HepG2 (cell line): ENCODE measurements at regions not wholly inside any gene's neighbourhood (a gene's known extent, or its start where the extent isn't known, plus 50 kb on each side); places are given as distances from the start of the nearest gene placed in this dataset.

ENCODE experiments used
- ATAC-seq: fragments of 200-7000 bp; cut with Tn5 transposase; 3 replicates; pipeline ENCODE4 v1.9.1; 2020; ENCODE audit warnings: mild to moderate bottlenecking, moderate library complexity
- BruUV-seq: library from RNA; stranded (reverse); fragments of 400-500 nt; replicated peaks from 2 replicates; lab custom pipeline; 2021; lab: Mats Ljungman, UMichigan
- CTCF ChIA-PET: fragments of 300-600 bp; formaldehyde crosslinking; extraction: SDS; loops from one replicate; lab custom pipeline; 2021; ENCODE audit warnings: low total read pairs, inconsistent platforms, low intra/inter-chr PET ratio; lab: Yijun Ruan, JAX
- POLR2A ChIA-PET: fragments of 350-600 bp; sonication (Branson Sonifier 250); formaldehyde crosslinking; loops from one replicate; lab custom pipeline; 2020; ENCODE audit warnings: antibody characterized with exemption, inconsistent platforms; lab: Yijun Ruan, JAX
- DNase-seq: peaks from one replicate; pipeline ENCODE4 v3.0.0-alpha.2; 2015; ENCODE audit warnings: low spot score
- FAIRE-seq: peaks from 3 replicates; lab custom pipeline; 2011; peaks lifted over from hg19 to GRCh38; lab: Jason Lieb, UNC
- H2AFZ ChIP-seq: one replicate; pipeline ENCODE4 v1.6.1; 2011; ENCODE audit warnings: low read length, inconsistent platforms
- H3K27ac ChIP-seq: fragments of 300-600 bp; 3 replicates; pipeline ENCODE4 v1.8.0; 2011; ENCODE audit warnings: mixed run types, mild to moderate bottlenecking, mixed read lengths, low read length, inconsistent platforms; ENCODE audit not compliant: insufficient read depth; ENCODE audit errors: extremely low read length
- H3K27me3 ChIP-seq, 2 experiments: fragments of 200-600 bp in 1 of 2; 2 replicates in 1 of 2; 3 replicates in 1 of 2; pipeline versions ENCODE4 v1.6.0 to v1.8.0; 2011; ENCODE audit warnings: low read length in 2 of 2, mild to moderate bottlenecking in 2 of 2, moderate library complexity in 2 of 2, inconsistent platforms in 1 of 2; ENCODE audit not compliant: insufficient read depth in 2 of 2, control insufficient read depth in 1 of 2
- H3K36me3 ChIP-seq, 2 experiments: fragments of 200-600 bp in 1 of 2; replicated peaks in 1 of 2; 2 replicates in 1 of 2; 3 replicates in 1 of 2; pipeline versions ENCODE4 v1.5.1 to v1.8.0; 2011; ENCODE audit warnings: low read length in 2 of 2, inconsistent platforms in 1 of 2; ENCODE audit not compliant: insufficient read depth in 2 of 2, control insufficient read depth in 1 of 2
- H3K4me1 ChIP-seq: 2 replicates; pipeline ENCODE4 v1.5.1; 2012; ENCODE audit warnings: low read length, inconsistent platforms; ENCODE audit not compliant: insufficient read depth
- H3K4me2 ChIP-seq: 2 replicates; pipeline ENCODE4 v1.6.0; 2011; ENCODE audit warnings: low read depth, low read length, inconsistent platforms
- H3K4me3 ChIP-seq, 3 experiments: fragments of 200-600 bp in 1 of 3; sonication (generic), shearing (Covaris generic) in 1 of 3; replicated peaks in 1 of 3; 2 replicates each; pipeline ENCODE4 v1.5.1; 2011 to 2016; ENCODE audit warnings: low read length in 3 of 3, inconsistent platforms in 2 of 3, low read depth in 2 of 3, mild to moderate bottlenecking in 2 of 3, control low read depth in 1 of 3, mixed read lengths in 1 of 3; ENCODE audit not compliant: insufficient read depth in 1 of 3
- H3K79me2 ChIP-seq: one replicate; pipeline ENCODE4 v1.6.1; 2011; ENCODE audit warnings: low read length, inconsistent platforms; ENCODE audit not compliant: insufficient read depth
- H3K9ac ChIP-seq: 2 replicates; pipeline ENCODE4 v1.6.0; 2011; ENCODE audit warnings: mild to moderate bottlenecking, low read depth, low read length, inconsistent platforms; ENCODE audit not compliant: insufficient read depth
- H3K9me3 ChIP-seq: 2 replicates; pipeline ENCODE4 v1.5.1; 2012; ENCODE audit warnings: mild to moderate bottlenecking, low read length
- H4K20me1 ChIP-seq: 2 replicates; pipeline ENCODE4 v1.6.0; 2011; ENCODE audit warnings: inconsistent platforms, mild to moderate bottlenecking, low read length, moderate library complexity; ENCODE audit not compliant: insufficient read depth
- FIP1L1 ChIP-seq: fragments of 200-400 bp; formaldehyde crosslinking; IDR thresholded peaks from 2 replicates; pipeline ENCODE4 v1.6.1; 2018; ENCODE audit warnings: low read depth, mild to moderate bottlenecking, low read length, moderate library complexity, borderline replicate concordance; ENCODE audit not compliant: insufficient read depth
- FOXA3 ChIP-seq: IDR thresholded peaks from 2 replicates; pipeline ENCODE4 v1.6.1; 2016; ENCODE audit warnings: missing genetic modification reagents, missing compliant biosample characterization
- KDM3A ChIP-seq: IDR thresholded peaks from 2 replicates; pipeline ENCODE4 v1.6.1; 2018; ENCODE audit warnings: low read depth, missing compliant biosample characterization
- KLF15 ChIP-seq: sonication (generic); formaldehyde crosslinking; IDR thresholded peaks from 2 replicates; pipeline ENCODE4 v1.8.1; 2023; ENCODE audit warnings: borderline replicate concordance, mild to moderate bottlenecking, inconsistent platforms, missing genetic modification reagents, mixed read lengths
- POLR2G ChIP-seq: fragments of 200-400 bp; formaldehyde crosslinking; IDR thresholded peaks from 2 replicates; pipeline ENCODE4 v1.6.1; 2018; ENCODE audit warnings: mild to moderate bottlenecking, low read depth, low read length, moderate library complexity
- ZFP90 ChIP-seq: sonication (generic); formaldehyde crosslinking; IDR thresholded peaks from 2 replicates; pipeline ENCODE4 v1.8.0; 2022; ENCODE audit warnings: missing genetic modification reagents, mild to moderate bottlenecking, inconsistent platforms, borderline replicate concordance
- ZNF232 ChIP-seq: sonication (generic); formaldehyde crosslinking; IDR thresholded peaks from 2 replicates; pipeline ENCODE4 v1.4.0; 2020; ENCODE audit warnings: missing genetic modification reagents, borderline replicate concordance
- ZNF383 ChIP-seq: sonication (generic); formaldehyde crosslinking; IDR thresholded peaks from 2 replicates; pipeline ENCODE4 v1.4.0; 2020; ENCODE audit warnings: missing genetic modification reagents, mild to moderate bottlenecking, borderline replicate concordance
- ZNF430 ChIP-seq: sonication (generic); formaldehyde crosslinking; IDR thresholded peaks from 2 replicates; pipeline ENCODE4 v1.9.0; 2021; ENCODE audit warnings: mild to moderate bottlenecking, missing genetic modification reagents
- WGBS: methylation state at CpG from one replicate; pipeline ENCODE4 v1.1.6; 2017; ENCODE audit warnings: low lambda C conversion rate; 5-methylcytosine and 5-hydroxymethylcytosine counted together
- in situ Hi-C: cut with HindIII; loops from 2 replicates; pipeline ENCODE4 v1.10.0; 2017; ENCODE audit warnings: low pct_unique_long_range_greater_than_20kb; ENCODE audit not compliant: extremely low pct_ligation_motif_present
- intact Hi-C: fragments of 100-400 bp; cut with micrococcal nuclease; formaldehyde crosslinking; loops from one replicate; pipeline ENCODE4 v1.10.0; 2022; ENCODE audit not compliant: unreplicated experiment
- TF ChIP-seq, protein P1 (sequence below): sonication (generic); formaldehyde crosslinking; IDR thresholded peaks from 2 replicates; pipeline ENCODE4 v1.4.0; 2020; ENCODE audit warnings: missing genetic modification reagents
- TF ChIP-seq, protein P2 (sequence below), 2 experiments: sonication (generic) in 1 of 2; formaldehyde crosslinking in 1 of 2; IDR thresholded peaks; 2 replicates each; pipeline versions ENCODE4 v1.4.0 to v1.6.1; 2018 to 2020; ENCODE audit warnings: missing genetic modification reagents in 2 of 2, borderline replicate concordance in 1 of 2, low read depth in 1 of 2, mild to moderate bottlenecking in 1 of 2, missing biosample characterization in 1 of 2
- TF ChIP-seq, protein P3 (sequence below): sonication (generic); formaldehyde crosslinking; IDR thresholded peaks from 2 replicates; pipeline ENCODE4 v1.4.0; 2020; ENCODE audit warnings: mild to moderate bottlenecking, missing genetic modification reagents
- TF ChIP-seq, protein P4 (sequence below): sonication (generic); formaldehyde crosslinking; IDR thresholded peaks from 2 replicates; pipeline ENCODE4 v1.5.1; 2020; ENCODE audit warnings: missing genetic modification reagents, mild to moderate bottlenecking, borderline replicate concordance

DNA sequence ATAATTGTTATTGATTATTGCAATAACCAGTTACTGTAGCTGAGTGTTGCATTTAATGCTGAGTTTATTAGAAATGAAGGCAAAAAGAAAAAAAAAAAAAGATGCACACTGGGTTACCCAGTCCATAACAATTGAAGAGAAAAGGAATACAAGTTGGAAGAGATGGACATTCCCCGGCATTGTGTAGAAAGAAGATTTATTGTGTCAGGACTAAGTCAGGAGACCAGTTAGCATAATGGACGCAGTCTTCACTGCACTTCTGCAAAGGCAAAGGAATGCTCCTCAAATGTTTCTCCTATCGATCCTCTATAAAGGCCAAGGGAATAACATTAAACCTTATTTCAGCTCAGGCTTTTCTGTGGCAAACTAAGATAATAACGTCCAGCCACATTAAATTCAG, 157.8 kb downstream of the INSIG2 start (continued):
- TF ChIP-seq, protein P1, sequence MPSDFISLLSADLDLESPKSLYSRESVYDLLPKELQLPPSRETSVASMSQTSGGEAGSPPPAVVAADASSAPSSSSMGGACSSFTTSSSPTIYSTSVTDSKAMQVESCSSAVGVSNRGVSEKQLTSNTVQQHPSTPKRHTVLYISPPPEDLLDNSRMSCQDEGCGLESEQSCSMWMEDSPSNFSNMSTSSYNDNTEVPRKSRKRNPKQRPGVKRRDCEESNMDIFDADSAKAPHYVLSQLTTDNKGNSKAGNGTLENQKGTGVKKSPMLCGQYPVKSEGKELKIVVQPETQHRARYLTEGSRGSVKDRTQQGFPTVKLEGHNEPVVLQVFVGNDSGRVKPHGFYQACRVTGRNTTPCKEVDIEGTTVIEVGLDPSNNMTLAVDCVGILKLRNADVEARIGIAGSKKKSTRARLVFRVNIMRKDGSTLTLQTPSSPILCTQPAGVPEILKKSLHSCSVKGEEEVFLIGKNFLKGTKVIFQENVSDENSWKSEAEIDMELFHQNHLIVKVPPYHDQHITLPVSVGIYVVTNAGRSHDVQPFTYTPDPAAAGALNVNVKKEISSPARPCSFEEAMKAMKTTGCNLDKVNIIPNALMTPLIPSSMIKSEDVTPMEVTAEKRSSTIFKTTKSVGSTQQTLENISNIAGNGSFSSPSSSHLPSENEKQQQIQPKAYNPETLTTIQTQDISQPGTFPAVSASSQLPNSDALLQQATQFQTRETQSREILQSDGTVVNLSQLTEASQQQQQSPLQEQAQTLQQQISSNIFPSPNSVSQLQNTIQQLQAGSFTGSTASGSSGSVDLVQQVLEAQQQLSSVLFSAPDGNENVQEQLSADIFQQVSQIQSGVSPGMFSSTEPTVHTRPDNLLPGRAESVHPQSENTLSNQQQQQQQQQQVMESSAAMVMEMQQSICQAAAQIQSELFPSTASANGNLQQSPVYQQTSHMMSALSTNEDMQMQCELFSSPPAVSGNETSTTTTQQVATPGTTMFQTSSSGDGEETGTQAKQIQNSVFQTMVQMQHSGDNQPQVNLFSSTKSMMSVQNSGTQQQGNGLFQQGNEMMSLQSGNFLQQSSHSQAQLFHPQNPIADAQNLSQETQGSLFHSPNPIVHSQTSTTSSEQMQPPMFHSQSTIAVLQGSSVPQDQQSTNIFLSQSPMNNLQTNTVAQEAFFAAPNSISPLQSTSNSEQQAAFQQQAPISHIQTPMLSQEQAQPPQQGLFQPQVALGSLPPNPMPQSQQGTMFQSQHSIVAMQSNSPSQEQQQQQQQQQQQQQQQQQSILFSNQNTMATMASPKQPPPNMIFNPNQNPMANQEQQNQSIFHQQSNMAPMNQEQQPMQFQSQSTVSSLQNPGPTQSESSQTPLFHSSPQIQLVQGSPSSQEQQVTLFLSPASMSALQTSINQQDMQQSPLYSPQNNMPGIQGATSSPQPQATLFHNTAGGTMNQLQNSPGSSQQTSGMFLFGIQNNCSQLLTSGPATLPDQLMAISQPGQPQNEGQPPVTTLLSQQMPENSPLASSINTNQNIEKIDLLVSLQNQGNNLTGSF: no peak
- TF ChIP-seq, all 625 proteins: peak for 0

DNA sequence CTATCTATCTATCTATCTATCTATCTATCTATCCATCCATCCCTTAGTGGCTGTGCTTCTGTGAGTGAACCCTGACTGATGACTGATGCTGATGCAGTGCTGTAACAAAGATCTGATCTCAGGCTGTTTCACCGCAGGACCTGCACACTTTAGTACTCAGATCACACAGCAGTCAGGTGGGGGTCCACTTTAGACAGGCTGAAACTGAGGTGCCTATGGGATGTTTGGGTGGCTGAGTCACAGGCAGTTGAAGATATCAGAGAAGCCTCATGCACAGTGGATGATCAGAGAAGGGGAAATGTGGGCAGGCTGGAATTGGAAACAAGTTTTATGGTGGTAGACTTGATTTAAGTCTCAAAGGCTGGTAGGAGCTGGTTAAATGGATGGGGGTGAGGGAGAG, 156.4 kb downstream of the INSIG2 start:
- BruUV-seq: no TSS peak
- H4K20me1 ChIP-seq: no peaks in the 10 kb centered on the region
- no peaks in the 10 kb centered on the region for H3K9me3 ChIP-seq
- H3K4me2 ChIP-seq: no peak overlapping the region
- POLR2A ChIA-PET: no interaction called here
- H3K79me2 ChIP-seq: no peaks in the 10 kb centered on the region
- H3K36me3 ChIP-seq: no peaks in the 10 kb centered on the region
- DNase-seq (no peak), FAIRE-seq (no peak), ATAC-seq (no peak)
- H3K4me3 ChIP-seq: no peak overlapping the region
- 96% methylated on average over 1 of the region's 1 CpG for WGBS
- no peaks in the 10 kb centered on the region for H3K4me1 ChIP-seq
- H3K27me3 ChIP-seq: peaks cover 0 to 11% of the 10 kb centered on the region in 2 experiments; a peak in 1 of 5 replicates
- intact Hi-C loops: no loop called here
- CTCF ChIA-PET: no interaction called here
- in situ Hi-C loops: no loop called here
- no peak overlapping the region for H2AFZ ChIP-seq
- H3K27ac ChIP-seq: no peak overlapping the region
- H3K9ac ChIP-seq: no peak overlapping the region
- TF ChIP-seq, protein P2, sequence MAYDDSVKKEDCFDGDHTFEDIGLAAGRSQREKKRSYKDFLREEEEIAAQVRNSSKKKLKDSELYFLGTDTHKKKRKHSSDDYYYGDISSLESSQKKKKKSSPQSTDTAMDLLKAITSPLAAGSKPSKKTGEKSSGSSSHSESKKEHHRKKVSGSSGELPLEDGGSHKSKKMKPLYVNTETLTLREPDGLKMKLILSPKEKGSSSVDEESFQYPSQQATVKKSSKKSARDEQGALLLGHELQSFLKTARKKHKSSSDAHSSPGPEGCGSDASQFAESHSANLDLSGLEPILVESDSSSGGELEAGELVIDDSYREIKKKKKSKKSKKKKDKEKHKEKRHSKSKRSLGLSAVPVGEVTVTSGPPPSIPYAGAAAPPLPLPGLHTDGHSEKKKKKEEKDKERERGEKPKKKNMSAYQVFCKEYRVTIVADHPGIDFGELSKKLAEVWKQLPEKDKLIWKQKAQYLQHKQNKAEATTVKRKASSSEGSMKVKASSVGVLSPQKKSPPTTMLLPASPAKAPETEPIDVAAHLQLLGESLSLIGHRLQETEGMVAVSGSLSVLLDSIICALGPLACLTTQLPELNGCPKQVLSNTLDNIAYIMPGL (CRISPR knock-in tag; IDR thresholded peaks at IDR 0.05; ENCODE audit: borderline replicate concordance in 1 of 2, low read depth in 1 of 2): no peak
- TF ChIP-seq ZFP90 (CRISPR knock-in tag) (no peak), KDM3A (CRISPR knock-in tag) (no peak), ZNF383 (no peak), FOXA3 (no peak), ZNF232 (CRISPR knock-in tag) (no peak), POLR2G (no peak), FIP1L1 (no peak), ZNF430 (CRISPR knock-in tag) (no peak), KLF15 (CRISPR knock-in tag) (no peak)
- TF ChIP-seq, protein P3, sequence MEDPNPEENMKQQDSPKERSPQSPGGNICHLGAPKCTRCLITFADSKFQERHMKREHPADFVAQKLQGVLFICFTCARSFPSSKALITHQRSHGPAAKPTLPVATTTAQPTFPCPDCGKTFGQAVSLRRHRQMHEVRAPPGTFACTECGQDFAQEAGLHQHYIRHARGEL: no peak
- TF ChIP-seq, protein P4, sequence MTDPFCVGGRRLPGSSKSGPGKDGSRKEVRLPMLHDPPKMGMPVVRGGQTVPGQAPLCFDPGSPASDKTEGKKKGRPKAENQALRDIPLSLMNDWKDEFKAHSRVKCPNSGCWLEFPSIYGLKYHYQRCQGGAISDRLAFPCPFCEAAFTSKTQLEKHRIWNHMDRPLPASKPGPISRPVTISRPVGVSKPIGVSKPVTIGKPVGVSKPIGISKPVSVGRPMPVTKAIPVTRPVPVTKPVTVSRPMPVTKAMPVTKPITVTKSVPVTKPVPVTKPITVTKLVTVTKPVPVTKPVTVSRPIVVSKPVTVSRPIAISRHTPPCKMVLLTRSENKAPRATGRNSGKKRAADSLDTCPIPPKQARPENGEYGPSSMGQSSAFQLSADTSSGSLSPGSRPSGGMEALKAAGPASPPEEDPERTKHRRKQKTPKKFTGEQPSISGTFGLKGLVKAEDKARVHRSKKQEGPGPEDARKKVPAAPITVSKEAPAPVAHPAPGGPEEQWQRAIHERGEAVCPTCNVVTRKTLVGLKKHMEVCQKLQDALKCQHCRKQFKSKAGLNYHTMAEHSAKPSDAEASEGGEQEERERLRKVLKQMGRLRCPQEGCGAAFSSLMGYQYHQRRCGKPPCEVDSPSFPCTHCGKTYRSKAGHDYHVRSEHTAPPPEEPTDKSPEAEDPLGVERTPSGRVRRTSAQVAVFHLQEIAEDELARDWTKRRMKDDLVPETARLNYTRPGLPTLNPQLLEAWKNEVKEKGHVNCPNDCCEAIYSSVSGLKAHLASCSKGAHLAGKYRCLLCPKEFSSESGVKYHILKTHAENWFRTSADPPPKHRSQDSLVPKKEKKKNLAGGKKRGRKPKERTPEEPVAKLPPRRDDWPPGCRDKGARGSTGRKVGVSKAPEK (CRISPR knock-in tag): no peak
